ENCODE measurements at regions not wholly inside any gene's neighbourhood (a gene's known extent, or its start where the extent isn't known, plus 50 kb on each side); places are given as distances from the start of the nearest gene placed in this dataset.

DNA sequence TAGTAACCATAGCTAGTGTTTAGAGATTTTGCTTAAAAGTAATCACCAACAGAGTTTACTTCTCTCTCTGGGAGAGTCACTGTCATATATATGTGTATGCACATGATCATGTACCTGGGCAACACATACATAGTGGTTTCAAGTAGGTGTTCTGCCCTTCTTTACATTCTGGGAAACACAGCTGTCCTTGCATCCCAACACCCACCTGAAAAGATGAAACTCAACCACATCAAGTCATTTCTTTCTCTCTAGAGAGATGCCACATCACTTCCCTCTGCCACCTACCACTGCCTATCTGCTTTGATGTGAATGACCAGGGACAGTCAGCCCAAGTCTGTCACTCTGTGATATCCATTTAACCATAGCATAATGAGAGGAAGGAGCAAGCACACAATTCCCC is 155.8 kb upstream of the GADL1 start:
- Histone ChIP-seq H3K27ac (no peak overlapping the region), H3K4me1 (replicated peaks) (no peaks in the 10 kb centered on the region), H3K27me3 (replicated peaks; ENCODE audit: insufficient read depth) (no peaks in the 10 kb centered on the region), H3K4me3 (no peak overlapping the region), H3K9me3 (no peaks in the 10 kb centered on the region), H3K36me3 (no peaks in the 10 kb centered on the region)
- intact Hi-C loops (cut with DNase I): no loop called here
- DNase-seq (ENCODE audit: low spot score): no peak
- no peak for TF ChIP-seq POLR2AphosphoS5 (IDR thresholded peaks at IDR 0.05)
- TF ChIP-seq POLR2A (IDR thresholded peaks at IDR 0.05): no peak
- no peak for TF ChIP-seq CTCF (IDR thresholded peaks at IDR 0.05)

- H3K27me3 ChIP-seq (replicated peaks; ENCODE audit: insufficient read depth): no peaks in the 10 kb centered on the region
- no peak overlapping the region for H3K27ac ChIP-seq
- no peaks in the 10 kb centered on the region for H3K9me3 ChIP-seq
- TF ChIP-seq CTCF (IDR thresholded peaks at IDR 0.05): no peak
- no peak for TF ChIP-seq POLR2A (IDR thresholded peaks at IDR 0.05)
- no peak for TF ChIP-seq POLR2AphosphoS5 (IDR thresholded peaks at IDR 0.05)
- DNase-seq (ENCODE audit: low spot score): no peak
- H3K4me3 ChIP-seq: no peak overlapping the region
- no peaks in the 10 kb centered on the region for H3K36me3 ChIP-seq
- intact Hi-C loops (cut with DNase I): no loop called here
- no peaks in the 10 kb centered on the region for H3K4me1 ChIP-seq (replicated peaks)
- WGBS: 75% methylated on average over 1 of the region's 1 CpG
Observed at GRCh38 chr3:31051226-31051625, 156.8 kb upstream of the GADL1 start.

GRCh38 chr3:31053299-31053698 is 158.8 kb upstream of the GADL1 start:
- WGBS: 88% methylated on average over 1 of the region's 1 CpG
- Histone ChIP-seq H3K36me3 (no peaks in the 10 kb centered on the region), H3K4me1 (replicated peaks) (no peaks in the 10 kb centered on the region), H3K9me3 (no peaks in the 10 kb centered on the region), H3K4me3 (no peak overlapping the region), H3K27me3 (replicated peaks; ENCODE audit: insufficient read depth) (no peaks in the 10 kb centered on the region), H3K27ac (no peak overlapping the region)
- no peak for DNase-seq (ENCODE audit: low spot score)
- intact Hi-C loops (cut with DNase I): no loop called here
- TF ChIP-seq POLR2AphosphoS5 (IDR thresholded peaks at IDR 0.05) (no peak), POLR2A (IDR thresholded peaks at IDR 0.05) (no peak)

- H3K27ac ChIP-seq: no peak overlapping the region
- H3K9me3 ChIP-seq: no peaks in the 10 kb centered on the region
- intact Hi-C loops (cut with DNase I): no loop called here
- 92% methylated on average over 6 of the region's 6 CpGs for WGBS
- H3K4me3 ChIP-seq: no peak overlapping the region
- H3K36me3 ChIP-seq: no peaks in the 10 kb centered on the region
- DNase-seq (ENCODE audit: low spot score): no peak
- no peak for TF ChIP-seq POLR2AphosphoS5 (IDR thresholded peaks at IDR 0.05)
- no peak for TF ChIP-seq POLR2A (IDR thresholded peaks at IDR 0.05)
- no peak for TF ChIP-seq CTCF (IDR thresholded peaks at IDR 0.05)
- H3K27me3 ChIP-seq (replicated peaks; ENCODE audit: insufficient read depth): no peaks in the 10 kb centered on the region
- H3K4me1 ChIP-seq (replicated peaks): no peaks in the 10 kb centered on the region
Observed at GRCh38 chr3:31054032-31054431, 159.6 kb upstream of the GADL1 start.

GRCh38 chr3:31055757-31056156 is 161.3 kb upstream of the GADL1 start:
- Histone ChIP-seq H3K36me3 (no peaks in the 10 kb centered on the region), H3K27me3 (replicated peaks; ENCODE audit: insufficient read depth) (no peaks in the 10 kb centered on the region), H3K4me1 (replicated peaks) (no peaks in the 10 kb centered on the region), H3K27ac (no peak overlapping the region), H3K9me3 (no peaks in the 10 kb centered on the region), H3K4me3 (no peak overlapping the region)
- no peak for TF ChIP-seq CTCF (IDR thresholded peaks at IDR 0.05)
- no peak for TF ChIP-seq POLR2AphosphoS5 (IDR thresholded peaks at IDR 0.05)
- no peak for TF ChIP-seq POLR2A (IDR thresholded peaks at IDR 0.05)
- intact Hi-C loops (cut with DNase I): no loop called here
- WGBS: 87% methylated on average over 2 of the region's 2 CpGs
- no peak for DNase-seq (ENCODE audit: low spot score)

Measured in prostate gland (tissue), 2 donors.